Transverse colon (tissue), 4 donors: ENCODE measurements at regions not wholly inside any gene's neighbourhood (a gene's known extent, or its start where the extent isn't known, plus 50 kb on each side); places are given as distances from the start of the nearest gene placed in this dataset.

ENCODE experiments used
- CTCF ChIP-seq, 5 experiments: fragments of 200-600 bp in 3 of 5; fragments of 450-650 bp in 2 of 5; sonication (generic) in 3 of 5; IDR thresholded peaks; 1 replicate in 2 of 5; 2 replicates in 3 of 5; pipeline ENCODE4 v1.5.1; 2016 to 2017; ENCODE audit warnings: antibody characterized with exemption in 5 of 5, inconsistent platforms in 3 of 5, mild to moderate bottlenecking in 2 of 5, moderate library complexity in 1 of 5
- EP300 ChIP-seq: sonication (generic); formaldehyde crosslinking; IDR thresholded peaks from one replicate; pipeline ENCODE4 v1.6.1; 2017; ENCODE audit warnings: antibody characterized with exemption, low read depth
- POLR2A ChIP-seq: fragments of 450-650 bp; IDR thresholded peaks from one replicate; pipeline ENCODE4 v1.6.1; 2016; ENCODE audit warnings: antibody characterized with exemption, mild to moderate bottlenecking, moderate library complexity
- POLR2AphosphoS5 ChIP-seq, 3 donors: sonication (generic); formaldehyde crosslinking; IDR thresholded peaks; one replicate each; pipeline ENCODE4 v1.6.1; 2016; ENCODE audit warnings: antibody characterized with exemption in 3 of 3

- TF ChIP-seq CTCF (IDR thresholded peaks at IDR 0.05) (no peak), EP300 (no peak), POLR2AphosphoS5 (IDR thresholded peaks at IDR 0.05) (no peak), POLR2A (no peak)
Observed at GRCh38 chr18:11336241-11336640, 186.9 kb upstream of the PIEZO2 start.
